ENCODE measurements at regions not wholly inside any gene's neighbourhood (a gene's known extent, or its start where the extent isn't known, plus 50 kb on each side); places are given as distances from the start of the nearest gene placed in this dataset.

DNA sequence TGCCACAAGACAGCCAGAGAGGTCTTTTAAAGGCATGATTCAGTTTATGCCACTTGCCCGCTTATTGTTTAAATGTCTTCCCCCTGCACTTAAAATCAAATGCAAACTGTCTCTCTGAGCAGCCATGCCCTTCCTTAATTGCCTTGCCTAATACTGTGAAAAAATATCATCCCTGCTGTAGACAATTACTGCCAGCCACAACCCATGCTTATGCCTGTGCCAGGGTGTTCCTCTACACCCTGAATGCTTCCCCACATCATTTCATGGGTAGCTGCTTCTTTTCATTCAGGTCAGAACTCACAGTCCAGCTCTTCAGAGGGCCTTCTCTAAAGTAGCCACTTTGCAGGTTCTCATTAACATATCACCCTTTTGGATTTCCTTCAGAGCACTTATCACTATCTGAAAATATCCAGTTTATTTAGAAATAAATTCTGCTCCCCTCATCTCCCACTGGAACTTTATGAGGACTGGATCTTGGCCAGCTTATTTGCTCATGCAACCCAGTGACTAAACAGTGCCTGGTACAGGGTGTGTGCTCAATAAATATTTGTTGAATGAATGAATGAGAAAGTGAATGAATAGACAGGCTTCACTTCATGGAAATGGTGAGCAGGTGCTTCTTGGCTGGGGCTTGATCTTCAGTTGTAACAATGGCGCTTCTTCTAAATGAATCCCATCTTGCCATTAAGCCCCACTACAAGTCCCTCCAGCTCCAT, 162.4 kb upstream of the MDFIC start (continued):
- TF ChIP-seq HMG20A (CRISPR knock-in tag; conservative IDR thresholded peaks at IDR 0.05), result no peak
- TF ChIP-seq CBX3 (IDR thresholded peaks at IDR 0.05; ENCODE audit: borderline replicate concordance in 1 of 2, low read length in 2 of 2), result no peak

DNA sequence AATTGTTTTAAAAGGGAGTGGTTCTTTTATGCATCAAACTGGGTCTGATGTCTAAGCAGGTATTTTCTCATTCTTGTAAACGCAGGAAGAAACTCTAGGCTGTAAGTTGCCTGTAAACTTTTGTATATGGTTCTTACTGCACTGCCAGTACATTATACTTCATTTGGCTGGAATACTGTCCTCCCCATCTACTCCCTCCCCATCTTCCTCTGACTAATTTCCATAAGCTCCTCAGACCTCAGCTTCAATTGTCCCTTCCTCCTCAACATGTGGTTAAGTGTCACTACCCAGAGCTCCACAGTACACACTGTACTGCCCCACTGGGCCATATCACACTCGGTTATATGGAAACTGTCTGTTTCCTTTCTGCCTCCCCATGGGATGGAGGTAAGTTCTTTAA, 161.4 kb upstream of the MDFIC start:
- in situ Hi-C loops (cut with MboI) (no loop called here), intact Hi-C loops (cut with micrococcal nuclease) (no loop called here)
- DNase-seq (ENCODE audit: extremely low read depth in 1 of 4, low spot score in 3 of 4) (no peak), ATAC-seq (no peak), FAIRE-seq (no peak)
- H3K36me3 ChIP-seq (ENCODE audit: control insufficient read depth, insufficient read depth, low read length), result no peaks in the 10 kb centered on the region
- no peaks in the 10 kb centered on the region for H3K9me1 ChIP-seq (ENCODE audit: control insufficient read depth, insufficient read depth, low read length)
- H3K79me2 ChIP-seq (ENCODE audit: control insufficient read depth, insufficient read depth, low read length), result no peaks in the 10 kb centered on the region
- ChIA-PET CTCF (ENCODE audit: low intra/inter-chr PET ratio) (no interaction called here), POLR2A (no interaction called here)
- H3K9me3 ChIP-seq (replicated peaks; ENCODE audit: control insufficient read depth, insufficient read depth, low read depth, low read length), result no peaks in the 10 kb centered on the region
- no peak overlapping the region for H2AFZ ChIP-seq (ENCODE audit: low read depth, low read length)
- no peak overlapping the region for H3K4me2 ChIP-seq (ENCODE audit: insufficient read depth, low read length)
- H3K27ac ChIP-seq (ENCODE audit: extremely low read depth, low read depth, low read length), result no peak overlapping the region
- no peaks in the 10 kb centered on the region for H3K27me3 ChIP-seq (ENCODE audit: control insufficient read depth in 2 of 2, insufficient read depth in 2 of 2, low read length in 2 of 2)
- no peak overlapping the region for H3K4me3 ChIP-seq
- H3K4me1 ChIP-seq (replicated peaks in 1 of 2; ENCODE audit: control insufficient read depth in 2 of 2, insufficient read depth in 2 of 2, low read length in 2 of 2), result no peaks in the 10 kb centered on the region
- no peak overlapping the region for H3K9ac ChIP-seq (ENCODE audit: insufficient read depth in 1 of 2, low read depth in 2 of 2, low read length in 2 of 2)
- 0% methylated on average over 2 of the region's 2 CpGs for WGBS (ENCODE audit: insufficient coverage, low coverage, missing lambda C conversion rate)
- H4K20me1 ChIP-seq (replicated peaks; ENCODE audit: control insufficient read depth, insufficient read depth, low read length), result no peaks in the 10 kb centered on the region
- no TSS peak for BruUV-seq (replicated peaks)
- no peak for TF ChIP-seq XRCC4 (IDR thresholded peaks at IDR 0.05; ENCODE audit: extremely low read depth, insufficient read depth, insufficient read length)
- no peak for TF ChIP-seq U2AF2 (optimal IDR thresholded peaks at IDR 0.05; ENCODE audit: low read depth, low read length)
- no peak for TF ChIP-seq NFE2L1 (tag; IDR thresholded peaks at IDR 0.05; ENCODE audit: borderline replicate concordance, low read depth)
- no peak for TF ChIP-seq ZNF507 (tag; conservative IDR thresholded peaks at IDR 0.05)
- no peak for TF ChIP-seq HNRNPL (IDR thresholded peaks at IDR 0.05; ENCODE audit: low read depth, low read length)
- TF ChIP-seq POLR3A (IDR thresholded peaks at IDR 0.05; ENCODE audit: borderline replicate concordance, extremely low read depth, insufficient read depth, insufficient read length), result no peak
- TF ChIP-seq ILK (tag; IDR thresholded peaks at IDR 0.05; ENCODE audit: borderline replicate concordance, low read depth), result no peak
- TF ChIP-seq NFXL1 (CRISPR knock-in tag; IDR thresholded peaks at IDR 0.05), result no peak
- no peak for TF ChIP-seq ZNF354B (CRISPR knock-in tag; IDR thresholded peaks at IDR 0.05)
- TF ChIP-seq, protein P1, sequence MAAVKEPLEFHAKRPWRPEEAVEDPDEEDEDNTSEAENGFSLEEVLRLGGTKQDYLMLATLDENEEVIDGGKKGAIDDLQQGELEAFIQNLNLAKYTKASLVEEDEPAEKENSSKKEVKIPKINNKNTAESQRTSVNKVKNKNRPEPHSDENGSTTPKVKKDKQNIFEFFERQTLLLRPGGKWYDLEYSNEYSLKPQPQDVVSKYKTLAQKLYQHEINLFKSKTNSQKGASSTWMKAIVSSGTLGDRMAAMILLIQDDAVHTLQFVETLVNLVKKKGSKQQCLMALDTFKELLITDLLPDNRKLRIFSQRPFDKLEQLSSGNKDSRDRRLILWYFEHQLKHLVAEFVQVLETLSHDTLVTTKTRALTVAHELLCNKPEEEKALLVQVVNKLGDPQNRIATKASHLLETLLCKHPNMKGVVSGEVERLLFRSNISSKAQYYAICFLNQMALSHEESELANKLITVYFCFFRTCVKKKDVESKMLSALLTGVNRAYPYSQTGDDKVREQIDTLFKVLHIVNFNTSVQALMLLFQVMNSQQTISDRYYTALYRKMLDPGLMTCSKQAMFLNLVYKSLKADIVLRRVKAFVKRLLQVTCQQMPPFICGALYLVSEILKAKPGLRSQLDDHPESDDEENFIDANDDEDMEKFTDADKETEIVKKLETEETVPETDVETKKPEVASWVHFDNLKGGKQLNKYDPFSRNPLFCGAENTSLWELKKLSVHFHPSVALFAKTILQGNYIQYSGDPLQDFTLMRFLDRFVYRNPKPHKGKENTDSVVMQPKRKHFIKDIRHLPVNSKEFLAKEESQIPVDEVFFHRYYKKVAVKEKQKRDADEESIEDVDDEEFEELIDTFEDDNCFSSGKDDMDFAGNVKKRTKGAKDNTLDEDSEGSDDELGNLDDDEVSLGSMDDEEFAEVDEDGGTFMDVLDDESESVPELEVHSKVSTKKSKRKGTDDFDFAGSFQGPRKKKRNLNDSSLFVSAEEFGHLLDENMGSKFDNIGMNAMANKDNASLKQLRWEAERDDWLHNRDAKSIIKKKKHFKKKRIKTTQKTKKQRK (IDR thresholded peaks at IDR 0.05; ENCODE audit: borderline replicate concordance, low read depth, low read length), result no peak
- no peak for TF ChIP-seq FOS (IDR thresholded peaks at IDR 0.05; ENCODE audit: extremely low read depth, insufficient read length)
- TF ChIP-seq ZNF778 (CRISPR knock-in tag; IDR thresholded peaks at IDR 0.05), result no peak
- no peak for TF ChIP-seq ZNF717 (CRISPR knock-in tag; IDR thresholded peaks at IDR 0.05)
- TF ChIP-seq PTTG1 (tag; IDR thresholded peaks at IDR 0.05; ENCODE audit: low read depth), result no peak
- TF ChIP-seq BHLHE40 (IDR thresholded peaks at IDR 0.05; ENCODE audit: low read length), result no peak
- no peak for TF ChIP-seq SRSF7 (optimal IDR thresholded peaks at IDR 0.05; ENCODE audit: low read depth, low read length)
